ENCODE measurements at regions not wholly inside any gene's neighbourhood (a gene's known extent, or its start where the extent isn't known, plus 50 kb on each side); places are given as distances from the start of the nearest gene placed in this dataset.

GRCh38 chr11:82267186-82267585, 466.5 kb downstream of the FAM181B start:
- in situ Hi-C loops (cut with MboI; ENCODE audit: low pct_unique_long_range_greater_than_20kb, low sequenced_read_pairs, unreplicated experiment): no loop called here
- TF ChIP-seq, protein P1, sequence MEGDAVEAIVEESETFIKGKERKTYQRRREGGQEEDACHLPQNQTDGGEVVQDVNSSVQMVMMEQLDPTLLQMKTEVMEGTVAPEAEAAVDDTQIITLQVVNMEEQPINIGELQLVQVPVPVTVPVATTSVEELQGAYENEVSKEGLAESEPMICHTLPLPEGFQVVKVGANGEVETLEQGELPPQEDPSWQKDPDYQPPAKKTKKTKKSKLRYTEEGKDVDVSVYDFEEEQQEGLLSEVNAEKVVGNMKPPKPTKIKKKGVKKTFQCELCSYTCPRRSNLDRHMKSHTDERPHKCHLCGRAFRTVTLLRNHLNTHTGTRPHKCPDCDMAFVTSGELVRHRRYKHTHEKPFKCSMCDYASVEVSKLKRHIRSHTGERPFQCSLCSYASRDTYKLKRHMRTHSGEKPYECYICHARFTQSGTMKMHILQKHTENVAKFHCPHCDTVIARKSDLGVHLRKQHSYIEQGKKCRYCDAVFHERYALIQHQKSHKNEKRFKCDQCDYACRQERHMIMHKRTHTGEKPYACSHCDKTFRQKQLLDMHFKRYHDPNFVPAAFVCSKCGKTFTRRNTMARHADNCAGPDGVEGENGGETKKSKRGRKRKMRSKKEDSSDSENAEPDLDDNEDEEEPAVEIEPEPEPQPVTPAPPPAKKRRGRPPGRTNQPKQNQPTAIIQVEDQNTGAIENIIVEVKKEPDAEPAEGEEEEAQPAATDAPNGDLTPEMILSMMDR (IDR thresholded peaks at IDR 0.05; ENCODE audit: extremely low read depth, insufficient read depth, missing control alignments): no peak
- DNase-seq (ENCODE audit: low spot score): no peak

DNA sequence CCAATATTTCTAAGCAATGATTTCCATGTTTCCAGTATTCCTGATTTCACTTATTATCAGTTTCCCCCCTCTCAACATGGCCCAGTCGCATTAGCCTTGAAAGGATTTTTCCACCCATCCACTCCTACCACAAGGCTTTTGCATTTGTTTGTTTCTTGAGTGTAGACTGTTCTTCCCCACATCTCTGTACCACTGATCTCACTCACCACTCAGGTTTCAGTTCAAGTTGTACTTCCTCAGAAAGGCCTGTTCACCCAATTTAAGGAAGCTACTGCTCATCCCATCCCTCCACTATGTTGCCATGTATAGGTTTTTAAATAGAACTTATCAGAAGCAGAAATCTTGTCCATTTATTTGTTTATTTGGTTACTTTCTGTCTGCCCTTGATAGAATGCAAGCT, 472.3 kb downstream of the FAM181B start:
- no peak for DNase-seq (ENCODE audit: low spot score)
- in situ Hi-C loops (cut with MboI; ENCODE audit: low pct_unique_long_range_greater_than_20kb, low sequenced_read_pairs, unreplicated experiment): no loop called here
- TF ChIP-seq, protein P1 (IDR thresholded peaks at IDR 0.05; ENCODE audit: extremely low read depth, insufficient read depth, missing control alignments): no peak

GRCh38 chr11:82250047-82250446, 483.6 kb downstream of the FAM181B start:
- in situ Hi-C loops (cut with MboI; ENCODE audit: low pct_unique_long_range_greater_than_20kb, low sequenced_read_pairs, unreplicated experiment): no loop called here
- DNase-seq (ENCODE audit: low spot score): no peak
- TF ChIP-seq, protein P1 (IDR thresholded peaks at IDR 0.05; ENCODE audit: extremely low read depth, insufficient read depth, missing control alignments): no peak

DNA sequence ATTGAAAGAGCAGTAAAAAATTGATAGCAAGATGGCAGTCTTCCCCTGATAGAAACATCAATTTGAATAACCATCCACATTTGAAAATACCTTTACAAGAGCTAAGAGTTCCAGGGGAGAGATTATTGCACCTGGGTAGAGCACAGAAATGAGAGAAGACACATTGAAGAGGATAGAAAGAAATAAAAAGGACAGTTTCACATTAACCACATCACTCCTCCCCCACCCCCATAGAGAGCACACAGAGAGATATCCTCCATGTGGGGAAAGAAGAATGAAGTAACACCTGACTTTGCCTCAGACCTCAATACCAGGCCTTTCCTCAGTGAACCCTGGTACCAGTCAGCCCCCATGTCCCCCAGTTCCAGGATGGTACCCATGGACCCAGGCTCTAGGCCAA, 486.7 kb downstream of the FAM181B start:
- no peak for DNase-seq (ENCODE audit: low spot score)
- in situ Hi-C loops (cut with MboI; ENCODE audit: low pct_unique_long_range_greater_than_20kb, low sequenced_read_pairs, unreplicated experiment): loop anchor here (25.0 kb wide), 1 partner anchor 610 kb away; no protein-coding TSS in a partner anchor
- TF ChIP-seq, protein P1 (IDR thresholded peaks at IDR 0.05; ENCODE audit: extremely low read depth, insufficient read depth, missing control alignments): no peak

- TF ChIP-seq, protein P1 (IDR thresholded peaks at IDR 0.05; ENCODE audit: extremely low read depth, insufficient read depth, missing control alignments): no peak
- in situ Hi-C loops (cut with MboI; ENCODE audit: low pct_unique_long_range_greater_than_20kb, low sequenced_read_pairs, unreplicated experiment): loop anchor here (25.0 kb wide), 1 partner anchor 602 kb away; no protein-coding TSS in a partner anchor
- DNase-seq (ENCODE audit: low spot score): no peak
These were observed 494.2 kb downstream of the FAM181B start for GRCh38 chr11:82239498-82239897.

GRCh38 chr11:82234256-82234655, 499.4 kb downstream of the FAM181B start:
- in situ Hi-C loops (cut with MboI; ENCODE audit: low pct_unique_long_range_greater_than_20kb, low sequenced_read_pairs, unreplicated experiment): loop anchor here (25.0 kb wide), 1 partner anchor 597 kb away; no protein-coding TSS in a partner anchor
- TF ChIP-seq, protein P1 (IDR thresholded peaks at IDR 0.05; ENCODE audit: extremely low read depth, insufficient read depth, missing control alignments): no peak
- no peak for DNase-seq (ENCODE audit: low spot score)

Measured in GM13977 (cell line).